K562 (cell line): ENCODE measurements at regions not wholly inside any gene's neighbourhood (a gene's known extent, or its start where the extent isn't known, plus 50 kb on each side); places are given as distances from the start of the nearest gene placed in this dataset.

Source experiments
- SPI1 ChIP-seq: IDR thresholded peaks from 2 replicates; pipeline ENCODE4 v1.6.1; 2011; ENCODE audit warnings: low read depth, low read length, control low read depth, borderline replicate concordance
- ZNF79 ChIP-seq: fragments of 250-450 bp; sonication (Bioruptor Pico); IDR thresholded peaks from 2 replicates; pipeline ENCODE4 v1.4.0; 2020; ENCODE audit warnings: low read depth, mild to moderate bottlenecking, moderate library complexity

- no peak for TF ChIP-seq ZNF79 (CRISPR knock-in tag)
- TF ChIP-seq SPI1 = no peak
Observed at GRCh38 chr16:51402785-51403184, 251.7 kb upstream of the SALL1 start.
